ENCODE measurements at regions not wholly inside any gene's neighbourhood (a gene's known extent, or its start where the extent isn't known, plus 50 kb on each side); places are given as distances from the start of the nearest gene placed in this dataset.
"Not testable (repeated sequence)": the region's sequence is repeated elsewhere in the genome, so short reads cannot be mapped to it uniquely, and the experiment has no call there.

GRCh38 chr2:224157655-224158054 lies 118.6 kb upstream of the SERPINE2 start:
- no peak overlapping the region for H3K4me3 ChIP-seq (ENCODE audit: low read depth, low read length)
- no peak for TF ChIP-seq CTCF (IDR thresholded peaks at IDR 0.05; ENCODE audit: insufficient read depth, low read length, poor library complexity, severe bottlenecking)

DNA sequence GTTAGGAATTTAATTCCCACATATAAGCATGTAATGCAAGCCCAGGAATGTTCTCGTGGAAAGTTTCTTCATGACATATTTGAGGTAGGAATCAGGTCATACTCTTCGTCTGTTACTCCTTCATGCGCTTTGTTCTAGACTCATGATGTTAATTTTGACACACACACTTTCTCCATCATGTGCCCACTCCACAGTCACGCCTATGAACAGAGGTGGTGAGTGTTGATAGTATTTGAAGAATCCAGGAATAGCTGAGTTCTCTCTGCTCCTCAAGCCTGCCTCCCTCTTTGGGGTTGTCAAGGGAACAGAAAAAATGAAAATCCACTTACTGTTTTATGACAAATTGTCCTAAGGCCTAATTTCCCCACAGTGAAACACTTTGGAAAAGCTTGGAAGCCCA lies 117.3 kb upstream of the SERPINE2 start:
- no peak for TF ChIP-seq CTCF (IDR thresholded peaks at IDR 0.05; ENCODE audit: insufficient read depth, low read length, poor library complexity, severe bottlenecking)

More at GRCh38 chr2:224157655-224158054, 118.6 kb upstream of the SERPINE2 start:
- Histone ChIP-seq H3K36me3 (ENCODE audit: control insufficient read depth, insufficient read depth, low read length) (no peaks in the 10 kb centered on the region), H3K27me3 (ENCODE audit: control insufficient read depth, insufficient read depth, low read length) (no peaks in the 10 kb centered on the region)
- DNase-seq (ENCODE audit: low read depth): no peak

DNA sequence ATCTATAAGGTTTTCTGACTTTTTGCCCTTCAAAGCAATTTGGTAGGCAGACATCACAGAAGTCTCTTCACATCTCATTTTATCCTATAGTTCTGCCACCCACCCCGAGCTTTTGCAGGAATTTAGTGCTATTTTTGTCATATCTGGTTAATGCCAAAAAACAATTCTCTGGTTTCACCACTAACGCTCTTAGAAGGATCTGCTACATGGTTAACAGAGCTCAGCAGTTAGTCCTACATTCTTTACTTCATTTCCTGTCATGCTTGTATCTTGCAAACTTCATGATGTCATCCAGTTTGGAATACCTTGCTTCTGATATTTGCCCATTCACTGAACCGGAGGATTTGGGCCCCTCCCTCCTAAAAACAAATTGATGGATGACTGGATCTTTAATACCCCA lies 116.8 kb upstream of the SERPINE2 start:
- TF ChIP-seq CTCF (IDR thresholded peaks at IDR 0.05; ENCODE audit: insufficient read depth, low read length, poor library complexity, severe bottlenecking): no peak
- Histone ChIP-seq H3K27me3 (ENCODE audit: control insufficient read depth, insufficient read depth, low read length) (no peaks in the 10 kb centered on the region), H3K4me3 (ENCODE audit: low read depth, low read length) (no peak overlapping the region), H3K36me3 (ENCODE audit: control insufficient read depth, insufficient read depth, low read length) (no peaks in the 10 kb centered on the region)
- DNase-seq (ENCODE audit: low read depth): no peak

More for the DNA sequence above, 117.3 kb upstream of the SERPINE2 start:
- H3K4me3 ChIP-seq (ENCODE audit: low read depth, low read length): no peak overlapping the region
- H3K27me3 ChIP-seq (ENCODE audit: control insufficient read depth, insufficient read depth, low read length): no peaks in the 10 kb centered on the region
- no peak for DNase-seq (ENCODE audit: low read depth)
- H3K36me3 ChIP-seq (ENCODE audit: control insufficient read depth, insufficient read depth, low read length): no peaks in the 10 kb centered on the region

GRCh38 chr2:224155371-224155770 lies 116.3 kb upstream of the SERPINE2 start:
- no peaks in the 10 kb centered on the region for H3K27me3 ChIP-seq (ENCODE audit: control insufficient read depth, insufficient read depth, low read length)
- H3K4me3 ChIP-seq (ENCODE audit: low read depth, low read length): no peak overlapping the region
- no peak for DNase-seq (ENCODE audit: low read depth)
- no peak for TF ChIP-seq CTCF (IDR thresholded peaks at IDR 0.05; ENCODE audit: insufficient read depth, low read length, poor library complexity, severe bottlenecking)
- H3K36me3 ChIP-seq (ENCODE audit: control insufficient read depth, insufficient read depth, low read length): no peaks in the 10 kb centered on the region

DNA sequence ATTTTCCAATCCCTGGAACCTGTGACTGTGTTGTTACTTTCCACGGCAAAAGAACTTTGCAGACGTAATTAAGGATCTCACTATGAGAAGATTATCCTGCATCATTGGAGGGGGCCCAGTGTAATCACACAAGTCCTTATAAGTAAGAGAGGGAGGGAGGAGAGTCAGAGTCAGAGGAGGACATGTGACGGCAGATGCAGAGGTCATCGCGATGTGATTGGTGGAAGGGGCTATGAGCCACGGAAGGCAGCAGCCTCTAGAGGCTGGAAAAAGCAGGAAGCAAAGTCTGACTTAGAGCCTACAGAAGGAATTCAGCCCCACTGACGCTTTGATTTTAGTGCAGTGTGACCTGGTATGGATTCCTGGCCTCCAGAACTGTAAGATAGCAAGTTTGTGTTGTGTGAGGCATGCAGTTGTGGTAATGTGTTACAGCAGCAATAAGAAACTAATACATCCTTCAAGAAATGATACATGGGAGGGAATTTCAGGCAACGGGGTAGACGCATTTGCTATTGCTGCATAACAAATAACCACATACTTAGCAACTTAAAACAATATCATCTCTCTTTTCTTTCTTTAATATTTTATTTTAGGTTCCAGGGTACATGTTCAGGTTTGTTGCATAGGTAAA lies 112.7 kb upstream of the SERPINE2 start:
- Histone ChIP-seq H3K27me3 (ENCODE audit: control insufficient read depth, insufficient read depth, low read length) (no peaks in the 10 kb centered on the region), H3K4me3 (ENCODE audit: low read depth, low read length) (no peak overlapping the region), H3K36me3 (ENCODE audit: control insufficient read depth, insufficient read depth, low read length) (no peaks in the 10 kb centered on the region)
- no peak for DNase-seq (ENCODE audit: low read depth)
- TF ChIP-seq CTCF (IDR thresholded peaks at IDR 0.05; ENCODE audit: insufficient read depth, low read length, poor library complexity, severe bottlenecking): no peak

GRCh38 chr2:224151161-224151560 lies 112.1 kb upstream of the SERPINE2 start:
- Histone ChIP-seq H3K4me3 (ENCODE audit: low read depth, low read length) (no peak overlapping the region), H3K27me3 (ENCODE audit: control insufficient read depth, insufficient read depth, low read length) (no peaks in the 10 kb centered on the region), H3K36me3 (ENCODE audit: control insufficient read depth, insufficient read depth, low read length) (no peaks in the 10 kb centered on the region)
- TF ChIP-seq CTCF (IDR thresholded peaks at IDR 0.05; ENCODE audit: insufficient read depth, low read length, poor library complexity, severe bottlenecking): no peak
- DNase-seq (ENCODE audit: low read depth): no peak

- DNase-seq (ENCODE audit: low read depth); H3K36me3 ChIP-seq (ENCODE audit: control insufficient read depth, insufficient read depth, low read length); H3K27me3 ChIP-seq (ENCODE audit: control insufficient read depth, insufficient read depth, low read length): not testable (repeated sequence)
These were observed 109.0 kb upstream of the SERPINE2 start for GRCh38 chr2:224148058-224148457.

More at GRCh38 chr2:224148058-224148457, 109.0 kb upstream of the SERPINE2 start:
- H3K4me3 ChIP-seq (ENCODE audit: low read depth, low read length): not testable (repeated sequence)

All from kidney epithelial cell (primary cell).